ENCODE measurements at regions not wholly inside any gene's neighbourhood (a gene's known extent, or its start where the extent isn't known, plus 50 kb on each side); places are given as distances from the start of the nearest gene placed in this dataset.
A peak's percentile ranks its signal among the peaks of the same experiment; 100 is the strongest.

DNA sequence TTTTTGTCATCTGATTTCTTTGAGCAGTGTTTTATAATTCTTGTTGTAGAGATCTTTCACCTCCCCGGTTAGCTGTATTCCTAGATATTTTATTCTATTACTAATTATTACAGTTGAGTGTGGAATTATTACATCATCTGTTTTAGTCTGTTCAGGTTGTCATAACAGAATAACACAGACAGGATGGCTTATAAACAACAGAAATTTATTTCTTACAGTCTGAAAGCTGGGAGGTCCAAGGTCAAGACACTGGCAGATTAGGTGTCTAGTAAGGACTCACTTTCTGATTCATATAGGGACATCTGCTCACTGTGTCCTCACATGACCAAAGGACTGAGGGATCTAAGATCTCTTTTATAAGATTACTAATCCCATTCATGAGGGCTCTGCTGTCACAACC lies 121.3 kb upstream of the THBS1 start:
- intact Hi-C loops (cut with DNase I) = no loop called here

DNA sequence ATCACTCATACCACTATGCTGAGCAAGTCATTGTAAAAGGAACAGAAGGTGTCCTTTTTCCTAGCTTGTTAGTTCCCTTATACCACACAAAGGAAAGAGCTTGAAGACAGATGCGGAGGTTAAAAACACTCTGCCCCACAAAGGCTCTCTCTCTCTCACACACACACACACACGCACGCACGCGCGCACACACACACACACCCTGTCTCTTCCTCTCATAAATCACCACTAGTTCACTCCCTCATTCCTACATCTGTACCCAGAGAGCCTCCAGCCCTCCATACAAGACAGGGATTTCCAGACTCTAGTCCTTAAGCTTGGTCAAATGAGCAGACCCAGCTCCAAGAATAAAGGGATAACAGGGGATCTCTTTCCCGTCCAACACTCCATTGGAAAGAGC lies 120.1 kb upstream of the THBS1 start:
- H3K4me1 ChIP-seq = peaks cover 0 to 28% (median 22%) of the 10 kb centered on the region in 3 donors
- no peaks in the 10 kb centered on the region for H3K36me3 ChIP-seq
- TF ChIP-seq POLR2A (IDR thresholded peaks at IDR 0.05) = no peak
- H3K4me3 ChIP-seq = no peak overlapping the region
- H3K27me3 ChIP-seq = no peaks in the 10 kb centered on the region
- intact Hi-C loops (cut with DNase I) = no loop called here
- H3K27ac ChIP-seq = no peak overlapping the region
- H3K9me3 ChIP-seq = no peaks in the 10 kb centered on the region
- DNase-seq = no peak
- WGBS, 2 donors = 75 to 95% methylated on average over 7 of the region's 7 CpGs

More for the DNA sequence above, 121.3 kb upstream of the THBS1 start:
- TF ChIP-seq, protein P1, sequence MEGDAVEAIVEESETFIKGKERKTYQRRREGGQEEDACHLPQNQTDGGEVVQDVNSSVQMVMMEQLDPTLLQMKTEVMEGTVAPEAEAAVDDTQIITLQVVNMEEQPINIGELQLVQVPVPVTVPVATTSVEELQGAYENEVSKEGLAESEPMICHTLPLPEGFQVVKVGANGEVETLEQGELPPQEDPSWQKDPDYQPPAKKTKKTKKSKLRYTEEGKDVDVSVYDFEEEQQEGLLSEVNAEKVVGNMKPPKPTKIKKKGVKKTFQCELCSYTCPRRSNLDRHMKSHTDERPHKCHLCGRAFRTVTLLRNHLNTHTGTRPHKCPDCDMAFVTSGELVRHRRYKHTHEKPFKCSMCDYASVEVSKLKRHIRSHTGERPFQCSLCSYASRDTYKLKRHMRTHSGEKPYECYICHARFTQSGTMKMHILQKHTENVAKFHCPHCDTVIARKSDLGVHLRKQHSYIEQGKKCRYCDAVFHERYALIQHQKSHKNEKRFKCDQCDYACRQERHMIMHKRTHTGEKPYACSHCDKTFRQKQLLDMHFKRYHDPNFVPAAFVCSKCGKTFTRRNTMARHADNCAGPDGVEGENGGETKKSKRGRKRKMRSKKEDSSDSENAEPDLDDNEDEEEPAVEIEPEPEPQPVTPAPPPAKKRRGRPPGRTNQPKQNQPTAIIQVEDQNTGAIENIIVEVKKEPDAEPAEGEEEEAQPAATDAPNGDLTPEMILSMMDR (IDR thresholded peaks at IDR 0.05) = no peak
- no peak for TF ChIP-seq POLR2A (IDR thresholded peaks at IDR 0.05)
- no peak overlapping the region for H3K27ac ChIP-seq
- H3K9me3 ChIP-seq = no peaks in the 10 kb centered on the region
- no peak overlapping the region for H3K4me3 ChIP-seq
- peaks cover 4 to 35% (median 21%) of the 10 kb centered on the region in 3 donors for H3K4me1 ChIP-seq
- WGBS, 2 donors = 71 to 72% methylated on average over 1 of the region's 1 CpG
- no peaks in the 10 kb centered on the region for H3K27me3 ChIP-seq
- DNase-seq = no peak
- no peaks in the 10 kb centered on the region for H3K36me3 ChIP-seq

DNA sequence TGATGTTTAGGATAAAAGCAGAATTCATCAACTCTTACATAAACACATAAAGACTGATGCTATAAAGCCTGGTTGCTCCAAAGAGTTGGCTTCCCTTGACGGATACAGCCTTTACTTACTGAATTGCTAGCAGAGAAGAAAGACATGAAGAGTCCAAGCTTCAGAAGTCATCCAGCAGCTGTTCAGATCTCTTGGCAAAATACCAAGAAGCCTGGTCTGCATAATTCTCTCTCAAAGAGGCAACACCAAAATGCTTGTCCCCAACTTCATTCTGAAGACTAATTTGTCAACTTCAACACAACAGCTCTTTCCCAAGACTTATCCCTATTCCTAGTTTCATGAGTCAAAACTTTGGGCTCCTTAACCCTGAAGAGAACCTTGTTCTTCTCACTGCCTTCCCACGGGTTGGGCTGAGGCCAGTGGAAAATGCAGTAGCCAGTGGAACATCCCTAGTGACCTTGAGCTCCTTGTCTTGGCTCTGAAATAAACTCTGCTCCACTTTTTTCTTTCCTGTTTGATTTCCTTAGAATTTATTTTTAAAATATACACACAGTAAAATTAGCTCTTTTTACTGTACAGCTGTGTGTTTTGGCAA lies 119.2 kb upstream of the THBS1 start:
- H3K4me3 ChIP-seq = no peak overlapping the region
- H3K27ac ChIP-seq = peak overlapping the region in 1 of 4 donors; percentile 42
- TF ChIP-seq POLR2A (IDR thresholded peaks at IDR 0.05) = no peak
- TF ChIP-seq, protein P1 (IDR thresholded peaks at IDR 0.05) = no peak
- DNase-seq = no peak
- H3K4me1 ChIP-seq = peaks cover 0 to 26% (median 22%) of the 10 kb centered on the region in 3 donors
- intact Hi-C loops (cut with DNase I) = no loop called here
- H3K27me3 ChIP-seq = no peaks in the 10 kb centered on the region
- H3K36me3 ChIP-seq = no peaks in the 10 kb centered on the region
- no peaks in the 10 kb centered on the region for H3K9me3 ChIP-seq
- WGBS, 2 donors = 46 to 50% methylated on average over 2 of the region's 2 CpGs

DNA sequence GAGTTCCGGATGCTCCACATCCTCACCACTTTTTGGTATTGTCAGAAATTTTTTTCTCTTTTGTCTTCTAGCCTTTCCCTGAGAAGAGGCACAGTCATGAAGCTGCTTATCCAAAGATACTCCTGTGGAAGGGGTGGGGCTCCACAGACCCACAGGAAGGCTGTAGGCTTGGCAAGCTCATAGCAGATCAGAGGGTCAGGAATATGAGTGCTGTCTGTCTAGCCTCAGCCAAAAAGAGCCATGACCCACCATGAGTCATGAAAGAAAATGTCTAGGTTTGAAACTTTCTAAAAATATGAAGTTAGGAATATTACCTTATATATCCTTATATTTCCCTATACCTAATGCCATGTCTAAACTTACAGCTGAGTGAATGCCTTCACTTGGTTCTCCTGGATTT lies 118.2 kb upstream of the THBS1 start:
- intact Hi-C loops (cut with DNase I) = no loop called here
- peaks cover 0 to 28% (median 20%) of the 10 kb centered on the region in 3 donors for H3K4me1 ChIP-seq
- no peak overlapping the region for H3K27ac ChIP-seq
- H3K27me3 ChIP-seq = no peaks in the 10 kb centered on the region
- H3K36me3 ChIP-seq = no peaks in the 10 kb centered on the region
- H3K9me3 ChIP-seq = no peaks in the 10 kb centered on the region
- H3K4me3 ChIP-seq = no peak overlapping the region
- TF ChIP-seq, protein P1 (IDR thresholded peaks at IDR 0.05) = no peak
- TF ChIP-seq POLR2A (IDR thresholded peaks at IDR 0.05) = no peak
- no peak for DNase-seq
- 100% methylated on average over 1 of the region's 1 CpG for WGBS, 2 donors

DNA sequence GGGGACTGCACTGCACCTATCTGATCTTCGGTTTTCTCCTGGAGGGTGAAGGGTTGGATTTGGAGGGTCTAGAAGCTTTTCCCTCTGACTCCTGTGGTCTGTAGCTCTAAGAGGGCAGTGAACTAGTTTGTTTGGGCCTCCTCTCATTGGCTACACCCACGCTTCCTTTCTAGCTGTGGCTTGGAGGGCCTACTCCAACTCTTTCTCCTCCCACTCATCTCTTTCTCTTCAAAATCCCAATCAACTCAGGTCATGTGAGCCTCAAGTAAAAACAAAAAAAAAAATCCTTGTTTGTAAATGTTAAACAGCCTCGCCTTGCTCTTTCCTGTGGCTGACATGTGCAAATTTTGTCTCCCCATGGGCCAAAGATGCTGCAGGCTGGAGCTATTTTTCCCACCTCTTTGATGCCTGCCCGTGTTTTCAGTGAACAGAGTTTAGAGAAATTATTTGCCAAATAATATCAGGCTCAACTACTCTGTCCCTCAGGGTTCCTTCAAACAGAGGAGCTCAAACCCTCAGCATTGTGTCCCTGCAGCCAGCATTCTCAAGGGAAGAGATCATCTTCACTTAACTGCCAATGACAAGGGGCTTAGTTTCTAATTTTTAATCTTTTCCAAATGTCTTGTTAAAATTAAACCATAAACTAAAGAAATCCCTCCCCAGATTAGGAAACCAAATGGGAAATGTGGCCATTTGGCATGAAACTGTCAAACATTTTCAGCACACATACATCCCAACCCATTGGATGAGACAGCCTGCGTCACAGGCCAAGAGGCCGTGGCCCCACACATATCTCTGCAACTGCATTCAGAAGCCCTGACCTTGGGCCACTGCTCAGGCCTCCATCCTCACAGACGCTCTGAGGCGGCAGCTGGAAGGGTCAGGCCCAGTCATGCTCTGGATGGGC lies 114.8 kb upstream of the THBS1 start:
- Histone ChIP-seq H3K27me3 (no peaks in the 10 kb centered on the region), H3K4me3 (no peak overlapping the region), H3K4me1 (peaks cover 0 to 35% (median 20%) of the 10 kb centered on the region in 3 donors), H3K27ac (peak overlapping the region; percentile 22 to 86 (median 76)), H3K36me3 (no peaks in the 10 kb centered on the region), H3K9me3 (no peaks in the 10 kb centered on the region)
- intact Hi-C loops (cut with DNase I) = no loop called here
- WGBS, 2 donors = 64 to 66% methylated on average over 5 to 7 of the region's 8 CpGs
- no peak for TF ChIP-seq POLR2A (IDR thresholded peaks at IDR 0.05)
- TF ChIP-seq, protein P1 (IDR thresholded peaks at IDR 0.05) = no peak
- no peak for DNase-seq

All from esophagus squamous epithelium (tissue), 5 donors.